ENCODE measurements at regions not wholly inside any gene's neighbourhood (a gene's known extent, or its start where the extent isn't known, plus 50 kb on each side); places are given as distances from the start of the nearest gene placed in this dataset.
"Not testable (repeated sequence)": the region's sequence is repeated elsewhere in the genome, so short reads cannot be mapped to it uniquely, and the experiment has no call there.

DNA sequence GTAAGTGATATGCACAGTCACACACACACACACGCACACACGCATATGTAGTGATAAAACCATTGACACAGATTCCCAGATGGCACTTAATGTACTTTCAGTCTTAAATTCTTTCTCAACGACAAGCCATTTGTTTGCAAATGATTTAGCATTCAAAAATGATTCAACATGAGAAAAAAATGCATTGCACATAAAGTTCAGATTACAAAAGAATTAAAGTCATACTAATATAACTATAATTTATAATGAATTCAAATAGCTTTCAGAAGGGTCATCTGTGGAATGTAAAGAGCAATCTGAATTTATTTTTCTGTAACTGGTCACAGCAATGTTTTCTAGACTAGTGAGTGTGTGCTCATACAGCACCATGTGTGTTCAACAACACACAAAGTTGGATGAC, 521.6 kb upstream of the ZNF337 start:
- Histone ChIP-seq H3K4me1 (no peaks in the 10 kb centered on the region), H3K4me3 (no peak overlapping the region), H3K9me3 (no peaks in the 10 kb centered on the region), H3K4me2 (no peak overlapping the region), H3K36me3 (no peaks in the 10 kb centered on the region), H4K20me1 (no peaks in the 10 kb centered on the region), H3K27me3 (no peaks in the 10 kb centered on the region), H3K9ac (no peak overlapping the region), H3K27ac (no peak overlapping the region)
- no peak for TF ChIP-seq Cebpa-rat (IDR thresholded peaks at IDR 0.05)

DNA sequence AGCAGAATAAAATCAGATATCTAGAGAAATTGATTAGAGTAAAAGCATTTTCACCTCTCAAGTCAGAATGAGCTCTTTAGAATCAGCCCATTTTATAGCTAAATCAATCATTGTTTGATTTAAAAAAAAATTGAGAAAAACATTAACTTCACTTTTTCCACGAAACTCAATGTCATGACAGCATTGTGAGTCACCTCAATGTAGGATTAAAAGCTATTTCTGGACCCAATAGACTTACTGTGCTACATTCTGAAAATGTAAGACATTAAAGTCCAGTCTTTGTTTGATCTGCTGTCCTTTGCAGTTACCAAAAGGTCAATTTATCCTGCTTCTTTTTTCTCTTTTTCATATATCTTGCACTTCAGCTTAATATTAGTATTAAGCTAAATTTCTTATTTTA, 519.4 kb upstream of the ZNF337 start:
- Histone ChIP-seq H3K9me3 (no peaks in the 10 kb centered on the region), H3K4me1 (no peaks in the 10 kb centered on the region), H3K27me3 (no peaks in the 10 kb centered on the region), H3K36me3 (no peaks in the 10 kb centered on the region), H4K20me1 (no peaks in the 10 kb centered on the region), H3K9ac (no peak overlapping the region), H3K4me2 (no peak overlapping the region), H3K27ac (no peak overlapping the region), H3K4me3 (no peak overlapping the region)
- TF ChIP-seq Cebpa-rat (IDR thresholded peaks at IDR 0.05): no peak

DNA sequence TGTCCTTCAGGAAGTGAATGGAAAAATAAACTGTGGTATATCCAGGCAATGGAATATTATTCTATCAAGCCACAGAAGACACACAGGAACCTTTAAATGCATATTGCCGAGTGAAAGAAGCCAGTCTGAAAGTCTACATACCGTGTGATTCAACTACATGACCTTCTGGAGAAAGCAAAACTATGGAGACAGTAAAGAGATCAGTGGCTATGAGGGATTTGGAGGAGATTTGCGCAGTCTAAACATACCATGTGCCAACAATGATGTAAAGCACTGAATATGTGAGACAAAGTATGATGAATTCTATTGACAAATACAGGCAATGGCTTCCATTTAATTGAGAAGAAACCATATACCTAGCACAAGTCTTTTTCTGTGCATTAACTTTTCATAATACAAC, 518.3 kb upstream of the ZNF337 start:
- H3K9me3 ChIP-seq: no peaks in the 10 kb centered on the region
- no peaks in the 10 kb centered on the region for H3K27me3 ChIP-seq
- H3K4me3 ChIP-seq: no peak overlapping the region
- TF ChIP-seq Cebpa-rat (IDR thresholded peaks at IDR 0.05): no peak
- no peaks in the 10 kb centered on the region for H4K20me1 ChIP-seq
- H3K27ac ChIP-seq: no peak overlapping the region
- H3K4me1 ChIP-seq: no peaks in the 10 kb centered on the region
- H3K36me3 ChIP-seq: no peaks in the 10 kb centered on the region
- no peak overlapping the region for H3K4me2 ChIP-seq
- H3K9ac ChIP-seq: no peak overlapping the region

DNA sequence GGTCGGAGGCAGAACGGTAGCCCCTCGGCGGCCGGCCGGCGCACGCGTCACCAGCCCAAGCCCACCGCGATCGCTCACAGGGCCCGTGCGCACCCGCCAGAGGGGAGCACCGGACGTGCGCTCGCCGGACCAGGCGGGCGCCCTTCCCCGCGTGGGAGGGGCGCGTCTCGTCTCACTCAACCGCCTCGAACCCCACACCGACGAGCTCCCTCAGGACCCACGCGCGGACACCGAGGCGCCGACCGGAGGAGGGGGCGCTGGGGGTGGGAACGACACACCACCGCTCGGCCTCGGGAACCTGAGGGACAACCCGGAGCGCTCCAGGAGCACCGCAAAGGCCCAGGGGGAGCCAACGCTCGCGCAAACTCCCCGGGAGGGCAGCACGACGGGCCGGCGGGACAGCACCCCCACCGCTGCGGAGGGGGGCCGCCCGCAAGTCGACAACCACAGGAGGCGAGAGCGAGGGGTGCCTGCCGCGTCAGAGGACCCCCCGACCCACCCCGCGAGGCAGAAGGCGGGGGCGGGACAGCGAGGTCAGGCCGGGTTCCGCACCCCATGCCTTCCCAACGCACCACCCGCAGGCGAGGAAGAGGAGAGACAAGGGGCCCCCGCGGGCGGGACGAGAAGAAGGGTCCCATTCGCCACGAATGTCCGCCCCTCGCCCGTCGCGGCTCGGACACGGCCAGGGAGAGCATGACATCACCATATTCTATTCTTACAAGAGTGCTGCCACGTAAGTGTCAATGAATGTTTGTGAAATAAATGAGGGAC, 512.7 kb upstream of the ZNF337 start:
- no peak for TF ChIP-seq Cebpa-rat (IDR thresholded peaks at IDR 0.05)
- Histone ChIP-seq H3K9me3 (peaks cover 19% of the 10 kb centered on the region), H3K27me3 (no peaks in the 10 kb centered on the region), H3K4me3 (no peak overlapping the region), H3K27ac (no peak overlapping the region), H3K4me2 (no peak overlapping the region), H3K4me1 (no peaks in the 10 kb centered on the region), H3K36me3 (no peaks in the 10 kb centered on the region), H3K9ac (no peak overlapping the region), H4K20me1 (no peaks in the 10 kb centered on the region)

DNA sequence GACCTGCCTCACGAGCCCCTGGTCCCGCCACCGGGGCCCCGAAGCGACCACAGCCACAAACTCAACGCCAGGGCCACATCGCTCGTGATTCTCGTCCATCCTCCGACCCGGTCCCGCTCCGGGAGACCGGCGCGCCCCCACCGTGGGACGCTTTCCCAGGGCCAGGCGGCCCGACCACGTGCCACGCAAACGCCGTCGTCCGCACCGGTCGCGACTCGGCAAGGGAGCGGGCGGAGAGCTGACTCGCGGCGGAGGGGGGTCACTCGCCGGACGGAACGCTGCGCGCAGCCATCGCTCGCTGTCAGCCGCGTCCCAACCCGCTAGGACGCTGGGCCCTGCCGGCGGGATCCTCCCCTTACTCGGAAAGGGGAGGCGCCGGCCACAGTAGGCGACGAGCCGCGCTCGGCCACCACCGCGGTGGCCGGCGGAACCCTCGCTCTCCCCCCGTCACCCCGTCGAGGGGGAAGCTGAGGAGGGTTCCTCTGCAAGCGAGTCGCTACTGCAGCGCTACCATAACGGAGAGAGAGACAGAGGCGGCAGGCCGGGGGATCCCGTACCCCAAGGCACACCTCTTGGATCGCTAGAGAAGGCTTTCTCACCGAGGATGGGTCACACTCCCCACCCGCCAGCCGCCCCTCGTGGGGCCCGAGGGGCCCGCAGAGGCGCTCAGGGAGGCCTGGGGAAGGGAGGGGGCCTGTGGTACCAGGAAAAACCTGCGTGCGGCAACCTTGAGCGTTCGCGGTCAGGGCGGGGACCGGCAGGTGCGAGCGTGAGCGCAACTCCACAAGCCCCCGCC, 511.8 kb upstream of the ZNF337 start:
- Histone ChIP-seq H3K4me3 (0 out of 2 replicates have a peak overlapping the region, but pooled peaks have one; percentile 31), H3K4me1 (no peaks in the 10 kb centered on the region), H3K36me3 (no peaks in the 10 kb centered on the region), H3K27me3 (no peaks in the 10 kb centered on the region), H3K9ac (no peak overlapping the region), H4K20me1 (no peaks in the 10 kb centered on the region), H3K27ac (no peak overlapping the region), H3K4me2 (no peak overlapping the region), H3K9me3 (peaks cover 19% of the 10 kb centered on the region)
- TF ChIP-seq Cebpa-rat (IDR thresholded peaks at IDR 0.05): no peak

DNA sequence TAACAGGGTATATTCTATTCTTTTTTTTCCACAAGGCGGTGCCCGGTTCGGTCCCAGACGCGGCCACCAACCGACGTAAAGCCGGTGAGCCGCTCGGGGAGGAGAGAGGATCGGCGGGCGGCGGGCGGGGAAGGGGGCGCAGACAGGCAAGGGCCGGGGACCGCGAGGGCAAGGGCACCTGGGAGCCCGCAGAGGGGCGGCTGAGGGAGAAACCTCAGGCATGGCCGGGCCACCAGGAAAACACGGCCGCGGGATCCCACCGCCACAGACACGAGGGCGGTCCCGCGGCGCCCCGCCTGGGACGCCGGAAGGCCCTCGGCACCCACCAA, 511.3 kb upstream of the ZNF337 start:
- peaks cover 19% of the 10 kb centered on the region for H3K9me3 ChIP-seq
- H3K36me3 ChIP-seq, H3K4me2 ChIP-seq, H3K9ac ChIP-seq, H3K27ac ChIP-seq, H3K27me3 ChIP-seq, H4K20me1 ChIP-seq, H3K4me1 ChIP-seq: not testable (repeated sequence)
- 0 out of 2 replicates have a peak overlapping the region, but pooled peaks have one; percentile 31 for H3K4me3 ChIP-seq

DNA sequence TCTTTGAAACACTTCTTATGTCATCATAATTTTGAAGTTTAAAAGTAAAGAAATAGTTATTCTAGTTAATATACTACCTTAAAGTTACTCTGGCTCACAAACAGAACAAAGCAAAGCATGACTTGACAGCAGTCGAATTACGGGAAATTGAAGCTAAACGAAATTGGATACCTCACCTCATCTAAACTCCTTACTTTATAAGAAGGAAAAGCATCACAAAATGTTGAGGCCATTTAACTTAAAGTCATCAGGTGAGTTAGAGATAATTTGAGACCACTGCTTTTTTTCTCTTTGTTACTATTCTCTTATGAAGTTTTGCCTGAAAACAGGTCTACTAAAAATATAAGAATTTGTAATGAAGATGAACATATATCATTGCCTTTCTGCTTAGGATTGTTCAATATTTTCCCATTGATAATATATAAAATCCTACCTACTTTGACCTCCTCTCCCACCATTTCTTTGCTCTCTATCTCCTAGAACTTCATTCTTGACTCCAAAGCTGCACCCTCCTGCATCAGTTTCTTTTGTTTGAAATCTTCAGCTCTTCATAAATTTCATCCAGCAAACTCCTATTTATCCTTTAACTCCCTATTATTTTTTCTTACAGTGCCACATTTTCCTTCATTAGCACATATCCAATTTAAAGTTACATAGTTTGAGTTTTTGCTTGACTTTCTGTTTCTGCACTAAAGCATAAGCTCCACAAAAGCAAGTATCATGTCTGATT, 510.7 kb upstream of the ZNF337 start:
- Histone ChIP-seq H3K4me1 (no peaks in the 10 kb centered on the region), H3K36me3 (no peaks in the 10 kb centered on the region), H3K9ac (no peak overlapping the region), H4K20me1 (no peaks in the 10 kb centered on the region), H3K9me3 (peaks cover 19% of the 10 kb centered on the region), H3K27ac (no peak overlapping the region), H3K4me2 (no peak overlapping the region), H3K27me3 (no peaks in the 10 kb centered on the region), H3K4me3 (no peak overlapping the region)
- no peak for TF ChIP-seq Cebpa-rat (IDR thresholded peaks at IDR 0.05)

DNA sequence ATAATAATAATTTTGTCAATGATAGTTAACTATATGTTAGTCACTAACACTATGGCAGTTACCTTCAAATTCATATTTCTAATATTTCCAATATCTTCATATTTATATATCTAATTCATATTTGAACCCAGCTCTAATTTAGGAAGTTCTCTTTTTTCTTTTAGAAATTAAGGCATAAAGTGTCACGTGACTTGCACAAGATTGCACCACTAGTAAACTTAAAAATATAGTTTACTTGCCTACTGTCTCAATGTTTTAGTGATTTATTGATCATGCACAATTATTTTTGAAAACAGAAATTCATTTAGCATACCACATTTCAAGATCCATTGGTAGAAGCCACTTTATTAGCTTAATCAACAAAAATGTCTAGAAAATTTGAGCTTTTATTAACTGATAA, 508.7 kb upstream of the ZNF337 start:
- no peak overlapping the region for H3K4me3 ChIP-seq
- no peak overlapping the region for H3K27ac ChIP-seq
- H3K9ac ChIP-seq: no peak overlapping the region
- H3K4me1 ChIP-seq: no peaks in the 10 kb centered on the region
- TF ChIP-seq Cebpa-rat (IDR thresholded peaks at IDR 0.05): no peak
- H3K9me3 ChIP-seq: peaks cover 19% of the 10 kb centered on the region
- no peaks in the 10 kb centered on the region for H4K20me1 ChIP-seq
- H3K36me3 ChIP-seq: no peaks in the 10 kb centered on the region
- no peak overlapping the region for H3K4me2 ChIP-seq
- no peaks in the 10 kb centered on the region for H3K27me3 ChIP-seq

DNA sequence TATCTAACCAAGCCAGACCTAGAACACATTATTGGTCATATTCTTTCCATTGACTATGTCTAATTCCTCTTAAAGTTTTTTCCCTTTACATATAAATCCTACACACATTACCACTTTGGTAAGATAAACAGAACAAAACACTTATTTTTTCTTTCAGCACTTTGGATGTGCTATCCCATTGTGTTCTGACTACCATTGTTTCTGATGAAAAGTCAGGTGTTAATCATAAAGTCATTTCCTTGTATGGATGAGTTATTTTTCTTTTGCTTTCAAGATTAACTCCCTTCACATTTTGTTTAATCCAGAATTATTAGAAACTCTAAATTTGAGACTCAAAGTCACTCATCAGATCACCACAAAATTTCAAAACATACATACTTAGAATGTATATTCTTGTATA, 504.4 kb upstream of the ZNF337 start:
- not testable (repeated sequence) for H3K4me2 ChIP-seq, H3K27me3 ChIP-seq, H3K27ac ChIP-seq, H3K4me3 ChIP-seq, H4K20me1 ChIP-seq, H3K9ac ChIP-seq, H3K4me1 ChIP-seq, H3K9me3 ChIP-seq, H3K36me3 ChIP-seq

DNA sequence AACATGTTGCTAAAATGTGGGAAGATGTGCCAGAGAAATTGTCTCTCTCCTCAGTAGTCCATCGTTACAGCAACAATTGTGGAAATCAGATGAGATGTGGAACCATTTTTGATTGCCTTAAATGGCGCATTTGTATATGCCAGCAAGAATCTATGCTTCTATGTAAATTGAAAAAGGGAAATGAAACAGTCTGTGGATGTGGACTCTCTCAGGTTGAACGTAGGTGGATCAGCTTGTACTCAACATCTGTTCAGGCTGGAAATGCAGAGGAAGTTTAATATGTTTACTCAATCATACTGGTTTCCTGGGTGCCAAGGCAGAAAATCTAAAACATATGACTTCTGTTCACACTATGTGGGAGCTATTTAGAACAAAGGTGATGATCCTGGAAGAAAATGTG, 490.7 kb upstream of the ZNF337 start:
- not testable (repeated sequence) for H3K9ac ChIP-seq, H3K36me3 ChIP-seq, H3K9me3 ChIP-seq, H3K4me3 ChIP-seq, H4K20me1 ChIP-seq, H3K27ac ChIP-seq, H3K4me2 ChIP-seq, H3K27me3 ChIP-seq, H3K4me1 ChIP-seq

DNA sequence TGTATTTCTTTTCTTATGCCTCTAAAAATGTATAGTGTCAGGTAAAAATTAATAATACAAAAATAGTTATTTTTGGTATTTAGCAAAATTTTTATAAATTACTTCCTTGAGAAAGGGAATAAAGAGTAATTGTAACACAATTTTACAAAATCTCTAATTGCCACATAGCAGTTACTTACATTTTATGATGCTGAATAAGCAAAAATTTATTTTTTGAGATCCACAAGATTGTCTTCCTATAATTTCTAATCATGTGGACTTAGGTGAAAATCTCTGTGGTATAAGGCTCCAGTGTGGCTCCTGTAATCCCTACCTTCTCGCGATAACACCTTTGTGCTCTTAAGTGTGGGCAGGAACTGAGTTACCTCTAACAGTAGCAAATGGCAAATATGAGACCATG, 487.1 kb upstream of the ZNF337 start:
- H3K4me3 ChIP-seq: not testable (repeated sequence)

DNA sequence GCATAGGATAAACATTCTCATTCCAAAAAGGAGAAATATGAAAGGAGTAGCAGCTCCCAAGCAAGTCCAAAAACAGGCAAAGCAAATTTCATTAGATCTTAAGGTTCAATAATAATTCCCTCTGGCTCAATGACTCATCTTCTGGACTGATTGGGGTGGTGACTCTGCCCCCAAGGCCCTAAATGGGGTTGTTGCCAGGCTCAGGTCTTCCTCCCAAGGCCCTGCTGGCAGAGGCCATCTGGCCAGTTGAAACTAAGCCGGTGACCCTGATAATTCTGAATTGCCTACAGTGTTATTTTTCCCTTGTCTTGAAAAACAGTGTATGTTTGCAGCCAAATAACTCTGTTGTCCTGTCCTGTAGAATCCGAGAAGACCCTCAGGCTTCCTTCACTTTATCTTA, 484.7 kb upstream of the ZNF337 start:
- not testable (repeated sequence) for H3K27me3 ChIP-seq, H4K20me1 ChIP-seq, H3K4me3 ChIP-seq, H3K36me3 ChIP-seq, H3K4me1 ChIP-seq, H3K9ac ChIP-seq, H3K9me3 ChIP-seq, H3K27ac ChIP-seq, H3K4me2 ChIP-seq

More for the DNA sequence above, 487.1 kb upstream of the ZNF337 start:
- H3K27ac ChIP-seq, H3K9ac ChIP-seq, H3K4me1 ChIP-seq, H3K36me3 ChIP-seq, H3K4me2 ChIP-seq, H3K27me3 ChIP-seq, H4K20me1 ChIP-seq, H3K9me3 ChIP-seq: not testable (repeated sequence)

DNA sequence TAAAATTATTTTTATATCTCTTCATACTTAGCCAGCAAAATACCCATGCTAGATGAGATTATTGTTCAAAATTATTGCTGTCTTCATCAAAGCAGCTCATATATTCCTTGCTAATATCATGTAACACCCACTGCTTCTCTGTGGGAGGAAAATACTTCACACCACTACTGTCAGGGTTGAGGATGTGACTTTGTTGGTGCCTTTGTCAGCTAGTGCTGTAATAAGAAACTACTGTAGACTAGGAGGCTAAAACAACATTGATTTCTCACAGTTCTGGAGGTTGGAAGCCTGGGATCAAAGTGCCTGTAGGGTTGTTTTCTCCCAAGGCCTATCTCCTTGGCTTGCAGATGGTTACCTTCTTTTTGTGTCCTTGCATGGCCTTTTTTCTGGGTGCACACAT, 475.2 kb upstream of the ZNF337 start:
- not testable (repeated sequence) for H3K27ac ChIP-seq, H3K4me2 ChIP-seq, H3K9me3 ChIP-seq, H3K4me1 ChIP-seq, H3K4me3 ChIP-seq, H3K36me3 ChIP-seq, H3K27me3 ChIP-seq, H3K9ac ChIP-seq, H4K20me1 ChIP-seq
